GM12891 (cell line): ENCODE measurements at regions not wholly inside any gene's neighbourhood (a gene's known extent, or its start where the extent isn't known, plus 50 kb on each side); places are given as distances from the start of the nearest gene placed in this dataset.

ENCODE experiments used
- PAX5 ChIP-seq: IDR thresholded peaks from 2 replicates; pipeline ENCODE4 v1.6.1; 2011; ENCODE audit warnings: low read length, moderate library complexity, mild to moderate bottlenecking; ENCODE audit not compliant: insufficient read depth, severe bottlenecking
- POLR2A ChIP-seq: IDR thresholded peaks from 2 replicates; pipeline ENCODE4 v1.6.1; 2011; ENCODE audit warnings: low read depth, low read length, control low read depth
- POLR2AphosphoS5 ChIP-seq: IDR thresholded peaks from 2 replicates; pipeline ENCODE4 v1.6.1; 2011; ENCODE audit warnings: low read depth, low read length, control low read depth
- SPI1 ChIP-seq: IDR thresholded peaks from 2 replicates; pipeline ENCODE4 v1.6.1; 2011; ENCODE audit warnings: low read depth, low read length, control low read depth
- TAF1 ChIP-seq: IDR thresholded peaks from 2 replicates; pipeline ENCODE4 v1.6.1; 2011; ENCODE audit warnings: low read depth, low read length, control low read depth

DNA sequence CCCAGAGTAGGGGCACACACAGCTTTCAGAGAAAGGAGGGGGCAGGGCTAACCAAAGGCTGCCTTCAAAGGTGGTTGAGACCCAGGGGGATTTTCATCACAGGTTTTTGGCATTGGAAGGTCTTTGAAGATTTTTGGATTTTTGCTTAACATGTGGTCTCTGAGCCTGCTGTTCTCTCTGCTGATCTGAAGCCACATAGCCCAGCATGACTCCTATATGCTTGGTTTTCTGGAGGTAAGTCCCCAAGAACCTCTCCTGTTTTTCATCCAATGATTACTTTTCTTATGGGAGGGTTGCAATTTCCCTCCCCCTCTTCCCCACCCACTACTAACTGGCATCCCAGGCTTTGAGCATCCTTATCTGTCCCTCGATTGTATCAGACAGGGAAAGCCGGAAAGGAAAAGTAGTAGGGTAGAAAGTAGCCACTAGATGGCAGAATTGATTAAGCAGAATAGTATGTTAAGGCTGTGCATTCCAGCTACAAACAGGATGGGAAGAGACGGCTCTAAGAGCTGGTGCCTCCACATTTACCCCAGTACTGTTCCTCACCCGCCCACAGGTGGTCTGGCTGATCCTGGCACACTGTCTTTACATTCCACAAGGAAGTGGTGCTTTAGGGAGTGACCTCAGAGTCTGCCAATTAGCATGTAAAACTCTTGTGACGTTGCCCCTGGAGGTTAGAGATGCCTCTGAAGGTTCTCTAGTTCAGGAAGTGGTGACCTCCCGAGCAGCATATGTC is 218.9 kb upstream of the EDNRB start:
- TF ChIP-seq POLR2AphosphoS5: no peak
- TF ChIP-seq POLR2A: no peak
- TF ChIP-seq TAF1: no peak
- TF ChIP-seq SPI1: 0 out of 2 replicates have a peak, but pooled peaks have one; percentile 17
- TF ChIP-seq PAX5: no peak
